GM21447 (cell line): ENCODE measurements at regions not wholly inside any gene's neighbourhood (a gene's known extent, or its start where the extent isn't known, plus 50 kb on each side); places are given as distances from the start of the nearest gene placed in this dataset.

Experiments used
- ATAC-seq: cut with Tn5 transposase; IDR thresholded peaks from one replicate; pipeline ENCODE4 v1.9.1; 2021; ENCODE audit not compliant: unreplicated experiment

DNA sequence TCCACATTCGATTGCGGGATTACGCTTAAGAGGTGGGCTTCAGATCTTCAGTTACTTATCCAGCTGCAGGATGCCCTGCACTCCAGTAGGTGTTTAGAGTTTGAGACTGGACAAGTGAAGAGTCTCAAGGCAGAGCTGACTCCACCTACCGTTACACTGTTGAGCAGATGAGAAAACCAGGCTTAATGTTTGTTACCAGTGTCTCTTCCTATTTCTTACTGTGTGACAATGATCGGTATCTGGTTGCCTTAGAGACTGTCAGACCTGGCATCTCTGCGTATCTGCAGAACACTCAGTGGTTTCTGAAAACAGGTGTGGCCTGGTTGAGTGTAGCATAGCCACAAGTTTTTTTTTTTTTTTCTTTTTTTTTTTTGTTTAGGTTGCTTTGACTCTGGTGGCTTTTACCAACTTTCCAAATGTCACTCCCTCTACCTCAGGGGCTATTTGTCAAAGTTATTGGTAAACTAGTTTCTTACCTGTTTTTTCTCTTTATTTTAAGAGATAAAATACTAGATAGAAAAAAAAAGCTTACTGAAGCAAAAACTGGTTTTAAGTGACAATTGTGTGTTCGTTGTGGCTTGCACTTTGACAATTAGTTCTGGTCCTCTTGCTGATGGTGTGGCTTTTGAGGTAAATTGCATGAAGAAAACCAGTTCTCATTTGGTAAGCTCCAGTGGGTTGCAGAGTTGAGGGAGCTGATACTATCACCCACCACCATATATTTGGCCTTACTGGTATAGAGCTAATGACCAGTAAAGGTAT lies 284.8 kb downstream of the ETS1 start:
- peak; percentile 90 for ATAC-seq

DNA sequence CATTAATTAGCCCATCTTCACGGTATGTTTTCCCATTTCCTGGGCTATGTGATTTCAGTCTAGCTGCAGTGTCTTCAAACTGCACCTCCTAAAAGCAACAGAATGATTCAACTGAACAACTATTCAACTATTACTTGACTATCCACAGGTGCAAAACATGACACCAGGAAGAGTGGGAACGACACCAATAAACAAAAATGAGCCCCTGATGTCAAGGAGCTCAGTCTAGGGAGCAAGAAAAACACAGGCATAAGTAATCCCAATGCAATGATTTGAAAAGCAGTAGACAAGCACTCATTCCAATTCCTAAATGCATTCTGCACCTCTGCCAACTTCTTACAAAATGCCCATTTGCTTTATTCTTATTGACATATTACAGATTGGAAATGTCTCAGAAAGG lies 285.6 kb downstream of the ETS1 start:
- no peak for ATAC-seq

GRCh38 chr11:128300785-128301184 lies 286.6 kb downstream of the ETS1 start:
- no peak for ATAC-seq

DNA sequence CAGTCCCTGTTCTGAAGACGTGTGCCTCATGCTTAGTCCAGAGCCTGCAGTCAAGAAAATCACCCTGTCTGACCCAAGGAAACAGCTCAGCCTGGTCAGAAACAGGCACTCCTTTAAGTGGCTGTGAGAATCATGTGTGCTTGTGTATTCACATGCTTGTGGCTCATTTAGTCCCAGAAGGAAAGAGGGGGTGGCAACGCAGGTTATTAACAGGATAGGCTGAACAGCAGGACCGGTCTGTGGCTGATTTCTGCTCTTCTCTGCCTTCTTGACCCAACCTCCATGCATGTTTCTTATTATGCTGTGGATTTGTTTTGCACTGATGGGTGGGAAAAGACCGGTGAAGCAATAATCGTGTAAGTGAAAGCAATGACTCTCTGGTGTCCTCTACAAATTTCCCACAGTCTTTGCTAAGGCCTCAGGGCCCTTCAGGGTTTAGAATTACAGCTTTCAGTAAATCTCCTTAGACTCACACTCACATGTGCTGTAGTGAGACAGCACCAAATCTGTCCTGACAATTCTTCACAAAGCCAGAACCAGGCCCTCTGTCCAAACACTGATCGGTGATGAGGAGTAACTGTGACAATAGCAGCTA lies 288.1 kb downstream of the ETS1 start:
- peak; percentile 31 for ATAC-seq

- no peak for ATAC-seq
Observed at GRCh38 chr11:128298271-128298670, 289.1 kb downstream of the ETS1 start.

GRCh38 chr11:128297805-128298204 lies 289.6 kb downstream of the ETS1 start:
- no peak for ATAC-seq

DNA sequence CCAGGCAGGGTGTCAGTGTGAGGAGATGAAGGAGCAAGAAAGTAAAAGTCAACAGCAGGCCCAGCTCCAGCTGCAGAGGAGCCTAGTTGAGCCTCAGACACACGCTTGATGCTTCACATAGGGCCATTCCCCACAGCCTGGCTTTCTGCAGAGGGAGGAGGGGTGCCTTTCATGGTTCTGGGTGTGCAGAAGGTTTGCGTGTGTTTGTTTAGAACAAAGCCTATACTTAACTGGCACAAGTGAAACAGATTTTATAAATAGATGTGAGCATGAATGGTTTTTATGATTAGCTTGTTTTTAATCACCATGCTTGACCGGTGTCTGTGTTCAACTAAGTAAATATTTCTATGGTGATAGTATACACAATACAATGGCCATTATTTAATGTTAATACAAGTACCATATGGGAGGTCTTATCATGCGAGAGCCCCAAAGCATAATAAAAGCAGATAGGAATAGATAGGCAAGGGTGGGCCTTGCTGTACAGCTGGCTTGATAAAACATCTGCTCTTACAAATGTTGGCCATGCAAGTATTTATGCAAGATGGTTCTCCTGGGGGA lies 290.2 kb downstream of the ETS1 start:
- no peak for ATAC-seq

DNA sequence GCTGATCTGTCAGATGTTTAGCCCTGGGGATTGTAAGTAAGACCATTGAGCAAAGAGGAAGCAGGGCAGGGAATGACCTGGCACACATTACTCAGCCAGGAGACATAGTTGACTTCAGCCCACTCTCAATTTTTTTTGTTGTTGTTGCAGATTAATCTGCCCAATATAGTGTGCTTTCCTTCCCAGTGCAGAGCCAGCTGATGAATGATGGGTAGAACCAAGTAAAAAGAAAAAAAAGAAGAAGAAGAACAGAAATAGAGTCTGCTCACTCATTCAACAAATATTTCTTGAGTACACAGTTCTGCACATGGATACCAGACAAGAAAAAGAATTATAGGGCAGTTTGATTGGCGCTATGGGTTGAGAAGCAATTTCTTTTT lies 292.7 kb downstream of the ETS1 start:
- no peak for ATAC-seq

DNA sequence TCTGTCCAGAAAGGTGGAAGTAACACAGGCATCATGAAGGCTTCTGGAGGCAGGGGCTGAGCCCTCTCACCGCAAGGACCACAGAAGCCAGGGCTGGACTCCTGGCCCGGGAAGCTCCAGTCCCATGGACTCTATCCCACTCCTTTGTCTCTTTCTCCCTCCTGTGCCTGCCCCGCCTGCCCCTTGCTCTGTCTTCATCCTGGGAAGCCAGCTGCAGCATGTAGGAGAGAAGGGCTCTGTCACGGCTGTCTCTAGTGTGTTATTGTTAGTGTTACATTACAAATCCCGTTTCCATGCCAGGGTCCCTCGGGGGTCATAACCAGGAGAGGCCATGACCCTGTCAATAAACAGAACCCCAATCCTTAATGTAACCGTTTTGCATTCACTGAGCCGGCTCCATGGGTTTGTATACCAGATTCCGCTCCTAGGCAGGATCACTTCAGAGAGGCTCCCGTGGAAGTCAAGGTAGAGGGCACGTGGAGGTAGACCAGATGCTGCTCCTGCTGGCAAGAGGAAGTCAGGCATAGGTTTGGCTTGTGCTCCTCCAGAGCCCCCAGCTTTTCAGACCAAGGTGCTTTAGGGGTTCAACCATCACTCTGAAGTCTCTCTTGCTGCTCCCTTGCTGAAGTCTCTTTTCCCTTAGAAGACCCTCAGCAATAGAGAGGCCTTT lies 293.2 kb downstream of the ETS1 start:
- ATAC-seq, result no peak

- ATAC-seq, result no peak
Observed at GRCh38 chr11:128291835-128292234, 295.5 kb downstream of the ETS1 start.

DNA sequence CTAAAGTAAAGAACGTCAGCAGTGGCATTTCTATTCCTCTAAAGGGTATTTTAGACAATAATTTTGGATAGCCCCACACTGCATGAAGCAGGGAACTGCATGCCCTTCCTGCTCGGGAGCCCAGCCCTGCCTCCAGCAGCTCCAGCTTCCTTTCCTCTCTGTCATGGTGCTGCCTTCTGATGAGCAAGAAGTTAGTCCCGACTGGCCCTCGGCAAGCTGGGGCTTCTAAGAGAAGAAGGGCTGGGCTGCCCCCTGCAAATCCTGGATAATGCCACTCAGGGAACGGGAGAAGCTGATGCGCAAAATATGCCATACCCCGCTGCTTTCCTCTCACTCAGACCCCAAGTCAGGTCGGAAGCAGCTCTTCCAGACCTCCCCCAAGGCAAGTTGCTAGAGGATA lies 296.4 kb downstream of the ETS1 start:
- no peak for ATAC-seq

DNA sequence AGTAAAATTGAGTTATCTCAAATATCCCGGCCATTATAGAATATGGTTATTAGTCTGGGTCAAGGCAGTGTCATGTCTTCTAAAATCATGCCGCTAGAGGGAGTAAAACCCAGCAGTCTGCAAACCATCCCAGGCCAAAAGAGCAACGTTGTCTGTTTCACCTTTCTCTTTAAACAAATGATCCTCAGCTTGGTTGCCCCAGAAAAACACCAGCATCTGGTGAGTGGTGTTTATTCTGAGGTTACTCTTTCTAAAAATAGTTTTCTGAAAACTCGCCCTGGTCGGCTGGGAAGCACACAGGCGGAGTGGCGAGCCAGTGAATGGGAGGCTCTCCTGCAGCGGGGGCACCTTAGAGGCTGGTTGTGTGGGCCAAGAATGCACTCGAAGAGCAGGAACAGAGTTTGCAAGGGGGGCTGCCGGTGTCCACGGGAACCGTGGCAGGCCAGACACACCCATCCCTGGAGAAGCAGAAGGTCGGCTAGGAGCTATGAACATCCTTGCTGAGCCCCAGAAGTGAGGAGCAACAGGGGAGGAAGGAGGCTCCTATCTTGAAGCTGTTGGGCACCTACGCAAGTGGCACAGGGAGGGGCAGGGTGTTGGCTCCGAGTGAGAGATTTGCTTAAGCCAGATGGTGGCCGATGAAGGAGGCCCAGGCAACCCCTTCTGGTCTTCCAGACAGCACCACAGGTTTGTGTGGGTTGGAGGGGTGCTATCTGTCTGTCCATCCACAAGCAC lies 297.1 kb downstream of the ETS1 start:
- ATAC-seq, result peak; percentile 83

DNA sequence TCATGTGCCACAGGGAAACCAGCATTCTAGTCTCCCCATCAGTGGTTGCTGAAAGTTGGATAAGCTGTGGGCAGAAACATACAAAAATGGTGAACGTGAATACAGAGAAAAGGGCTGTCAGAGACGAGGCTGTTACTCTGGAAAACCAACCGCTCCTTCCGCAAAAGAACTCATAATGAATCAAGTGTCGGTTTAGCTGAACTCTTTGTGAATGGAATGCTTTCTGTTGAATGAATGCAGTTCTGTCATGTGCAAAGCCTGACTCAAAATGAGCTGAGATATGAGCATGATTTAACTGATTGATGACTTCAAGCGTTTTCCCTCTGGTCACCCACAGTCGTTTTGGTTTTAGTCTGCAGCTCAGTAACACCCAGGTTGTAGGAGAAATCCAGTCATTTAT lies 298.3 kb downstream of the ETS1 start:
- ATAC-seq, result peak; percentile 32

DNA sequence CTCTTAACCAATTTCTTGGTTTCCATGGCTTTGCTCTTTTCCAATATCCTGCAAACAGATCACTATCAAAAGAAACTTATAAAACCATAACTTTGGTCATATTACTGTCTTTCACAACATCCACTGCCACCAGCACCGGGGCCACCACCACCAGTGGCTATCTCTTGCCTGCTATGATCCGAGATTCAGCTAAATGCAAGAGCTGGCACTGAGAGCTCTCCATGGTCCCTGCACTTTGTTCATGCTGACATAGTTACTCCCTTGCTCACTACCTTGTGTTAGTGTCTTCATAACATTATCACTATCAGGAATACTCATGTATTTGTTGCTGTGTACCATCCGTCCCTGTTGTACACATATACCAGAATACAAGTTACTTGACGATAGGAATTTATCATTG lies 299.0 kb downstream of the ETS1 start:
- ATAC-seq, result no peak

GRCh38 chr11:128285321-128285720 lies 302.0 kb downstream of the ETS1 start:
- no peak for ATAC-seq

DNA sequence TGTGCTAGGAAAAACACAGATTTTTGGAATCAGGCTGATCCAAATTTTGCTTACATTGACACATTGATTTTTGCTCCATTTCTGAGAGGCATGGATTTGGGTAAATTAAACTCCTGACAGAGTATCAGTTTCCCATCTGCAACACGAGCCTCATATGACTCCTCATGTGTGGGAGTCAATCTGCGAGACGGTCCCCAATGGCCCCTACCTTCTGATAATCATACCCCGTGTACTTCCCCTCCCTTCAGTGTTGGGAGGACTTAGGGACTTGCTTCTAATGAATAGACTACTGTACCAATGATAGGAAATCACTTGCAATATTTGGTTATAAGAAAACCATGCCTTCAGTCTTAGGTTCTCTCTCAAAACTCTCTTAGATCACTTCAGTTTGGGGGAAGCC lies 302.7 kb downstream of the ETS1 start:
- ATAC-seq, result no peak

DNA sequence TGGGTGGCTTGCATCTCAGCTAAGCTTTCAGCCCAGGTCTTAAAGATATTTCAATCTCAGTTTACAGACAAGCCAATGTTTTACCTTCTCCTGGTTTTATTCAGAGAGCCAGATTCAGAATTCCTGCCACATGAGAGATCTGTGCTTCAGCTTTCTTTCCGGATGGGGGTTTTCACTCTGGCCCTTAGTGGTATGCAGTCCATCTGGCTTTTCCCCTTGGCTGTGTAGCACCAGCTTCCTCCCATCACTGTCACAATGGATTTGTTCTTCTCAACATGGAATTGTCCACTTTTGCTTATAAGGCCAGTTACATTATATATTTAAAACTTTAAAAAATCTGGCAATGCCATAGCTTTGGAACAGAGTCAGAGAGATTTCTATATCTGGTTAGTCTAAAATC lies 303.9 kb downstream of the ETS1 start:
- no peak for ATAC-seq

DNA sequence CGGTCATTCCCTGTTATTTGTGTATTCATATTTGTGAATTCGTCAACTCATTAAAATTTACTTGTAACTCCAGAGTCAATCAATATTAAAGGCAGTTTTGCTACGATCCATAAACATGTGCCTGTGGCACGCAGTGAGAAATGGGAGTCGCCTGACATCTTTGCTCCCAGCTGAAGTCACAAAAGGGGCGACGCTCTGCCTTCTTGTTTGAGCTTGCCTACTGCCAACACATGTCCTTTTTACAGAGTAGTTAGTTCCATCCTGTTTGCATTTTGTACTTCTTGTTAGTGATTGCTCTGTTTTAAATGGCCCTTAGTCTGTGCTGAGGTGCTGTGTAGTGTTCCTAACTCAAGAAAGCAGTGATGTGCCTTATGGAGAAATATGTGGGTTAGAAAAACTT lies 305.3 kb downstream of the ETS1 start:
- no peak for ATAC-seq

DNA sequence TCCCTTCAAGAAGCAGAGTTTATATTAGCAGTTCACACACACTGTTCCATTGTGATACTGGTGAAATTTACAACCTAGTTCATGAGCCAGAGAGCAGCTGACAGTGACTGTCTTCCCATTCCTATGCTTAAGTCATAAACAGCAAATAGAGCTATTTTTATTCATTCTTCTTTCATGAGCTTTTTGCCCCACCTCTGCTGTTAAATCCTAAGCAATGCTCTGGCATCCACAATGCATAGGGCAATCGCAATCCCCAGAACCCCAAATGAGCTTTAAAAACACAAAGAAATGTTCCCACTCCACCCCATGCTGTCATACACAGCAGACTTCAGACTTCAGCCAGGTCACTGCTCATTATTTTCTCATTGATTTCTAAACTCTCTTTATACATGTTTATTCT lies 307.5 kb downstream of the ETS1 start:
- ATAC-seq, result no peak

- no peak for ATAC-seq
Observed at GRCh38 chr11:128273736-128274135, 313.6 kb downstream of the ETS1 start.

DNA sequence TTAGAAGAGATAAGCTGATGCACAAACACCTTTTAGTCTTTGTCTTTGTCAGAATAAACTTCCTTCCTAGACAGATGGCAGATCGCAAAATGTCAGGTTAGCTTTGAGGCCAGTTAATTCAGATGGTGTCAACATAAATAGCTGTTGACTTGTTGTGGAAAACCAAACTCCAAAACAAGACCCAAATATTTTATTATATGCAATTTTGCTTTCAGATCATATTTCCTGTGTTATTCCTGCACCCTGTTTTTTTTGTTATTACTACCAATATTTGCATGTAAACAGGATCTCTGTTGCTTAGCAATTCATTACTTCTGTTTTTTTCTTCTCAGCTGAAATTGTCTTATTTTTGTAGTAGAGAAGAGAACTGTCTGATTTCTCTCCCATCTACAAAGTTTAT lies 316.0 kb downstream of the ETS1 start:
- no peak for ATAC-seq
